ENCODE measurements at regions not wholly inside any gene's neighbourhood (a gene's known extent, or its start where the extent isn't known, plus 50 kb on each side); places are given as distances from the start of the nearest gene placed in this dataset.

- H3K27me3 ChIP-seq (ENCODE audit: control insufficient read depth in 3 of 3, insufficient read depth in 3 of 3, low read length in 3 of 3), result peaks cover 0 to 3% (median 0%) of the 10 kb centered on the region in 3 donors
- H3K4me3 ChIP-seq (ENCODE audit: low read depth in 1 of 3, low read length in 3 of 3), result no peak overlapping the region
- no peak for FAIRE-seq
- no peaks in the 10 kb centered on the region for H3K36me3 ChIP-seq (ENCODE audit: control insufficient read depth in 3 of 3, insufficient read depth in 2 of 3, low read depth in 1 of 3, low read length in 3 of 3)
- peaks cover 3 to 8% of the 10 kb centered on the region in 2 donors for H3K9me3 ChIP-seq (ENCODE audit: control insufficient read depth in 2 of 2, insufficient read depth in 1 of 2, low read depth in 1 of 2, low read length in 1 of 2)
- WGBS, 3 donors, result 90 to 94% (median 93%) methylated on average over 9 to 10 of the region's 10 CpGs
- no peak for DNase-seq
- H3K4me1 ChIP-seq (ENCODE audit: control insufficient read depth in 3 of 3, insufficient read depth in 2 of 3, low read depth in 1 of 3, low read length in 2 of 3), result no peaks in the 10 kb centered on the region
- no peak overlapping the region for H3K27ac ChIP-seq (ENCODE audit: low read depth in 1 of 3, low read length in 2 of 3)
Measured at GRCh38 chr2:239536186-239536585, 135.4 kb upstream of the HDAC4 start.

GRCh38 chr2:239535413-239536144 lies 134.8 kb upstream of the HDAC4 start:
- 76 to 87% (median 86%) methylated on average over 8 of the region's 8 CpGs for WGBS, 3 donors
- no peak overlapping the region for H3K27ac ChIP-seq (ENCODE audit: low read depth in 1 of 3, low read length in 2 of 3)
- H3K36me3 ChIP-seq (ENCODE audit: control insufficient read depth in 3 of 3, insufficient read depth in 2 of 3, low read depth in 1 of 3, low read length in 3 of 3), result no peaks in the 10 kb centered on the region
- H3K4me1 ChIP-seq (ENCODE audit: control insufficient read depth in 3 of 3, insufficient read depth in 2 of 3, low read depth in 1 of 3, low read length in 2 of 3), result no peaks in the 10 kb centered on the region
- peaks cover 0 to 3% (median 2%) of the 10 kb centered on the region in 3 donors for H3K27me3 ChIP-seq (ENCODE audit: control insufficient read depth in 3 of 3, insufficient read depth in 3 of 3, low read length in 3 of 3)
- DNase-seq, result no peak
- H3K9me3 ChIP-seq (ENCODE audit: control insufficient read depth in 2 of 2, insufficient read depth in 1 of 2, low read depth in 1 of 2, low read length in 1 of 2), result peaks cover 3 to 14% of the 10 kb centered on the region in 2 donors
- no peak overlapping the region for H3K4me3 ChIP-seq (ENCODE audit: low read depth in 1 of 3, low read length in 3 of 3)
- FAIRE-seq, result no peak

DNA sequence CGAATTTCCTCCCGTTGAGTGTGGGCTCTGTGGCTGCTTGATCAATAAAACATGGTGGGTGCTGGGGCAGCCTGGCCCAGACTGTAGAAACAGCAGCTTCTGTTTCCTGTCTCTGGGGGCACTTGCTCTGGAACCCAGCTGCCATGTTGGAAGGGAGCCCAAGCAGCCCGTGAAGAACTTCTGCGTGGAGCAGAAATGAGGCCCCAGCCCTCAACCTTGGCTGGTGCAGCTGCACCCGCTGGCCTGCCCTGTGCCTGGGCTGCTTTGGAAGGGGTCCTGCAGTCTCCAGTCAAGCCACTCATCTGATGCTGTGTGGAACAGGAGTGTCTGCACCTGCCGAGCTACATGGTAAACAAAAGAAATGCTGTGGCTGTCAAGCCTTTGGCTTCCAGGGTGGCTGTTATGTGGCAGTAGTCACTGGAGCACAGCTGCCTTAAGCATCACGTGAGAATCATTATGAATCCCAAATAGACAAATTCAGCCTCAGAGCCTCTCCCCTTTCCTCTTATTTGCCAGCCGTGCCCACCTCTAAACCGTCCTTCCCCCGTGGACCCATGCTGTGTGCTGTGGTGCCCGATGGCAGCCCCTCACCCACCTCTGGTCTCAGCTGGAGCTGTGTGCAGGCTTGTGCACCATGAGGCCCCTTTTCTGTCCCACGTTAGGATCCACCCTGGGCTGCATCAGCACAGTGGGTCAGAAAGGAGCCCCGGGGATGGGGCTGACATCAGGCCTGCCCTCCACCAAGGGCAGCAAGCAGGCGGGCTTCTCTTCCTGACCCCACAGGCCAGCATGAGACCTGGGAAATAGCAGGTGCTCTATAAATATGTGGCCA lies 134.0 kb upstream of the HDAC4 start:
- no peak for DNase-seq
- no peak for FAIRE-seq

GRCh38 chr2:239533569-239534316 lies 132.9 kb upstream of the HDAC4 start:
- no peak for DNase-seq
- Histone ChIP-seq H3K4me3 (ENCODE audit: low read depth in 1 of 3, low read length in 3 of 3) (no peak overlapping the region), H3K4me1 (ENCODE audit: control insufficient read depth in 3 of 3, insufficient read depth in 2 of 3, low read depth in 1 of 3, low read length in 2 of 3) (no peaks in the 10 kb centered on the region), H3K36me3 (ENCODE audit: control insufficient read depth in 3 of 3, insufficient read depth in 2 of 3, low read depth in 1 of 3, low read length in 3 of 3) (no peaks in the 10 kb centered on the region), H3K27me3 (ENCODE audit: control insufficient read depth in 3 of 3, insufficient read depth in 3 of 3, low read length in 3 of 3) (peaks cover 0 to 3% (median 3%) of the 10 kb centered on the region in 3 donors), H3K27ac (ENCODE audit: low read depth in 1 of 3, low read length in 2 of 3) (no peak overlapping the region), H3K9me3 (ENCODE audit: control insufficient read depth in 2 of 2, insufficient read depth in 1 of 2, low read depth in 1 of 2, low read length in 1 of 2) (peaks cover 3 to 19% of the 10 kb centered on the region in 2 donors)
- no peak for FAIRE-seq
- WGBS, 3 donors, result 65 to 68% (median 66%) methylated on average over 10 of the region's 10 CpGs

More for the DNA sequence above, 134.0 kb upstream of the HDAC4 start:
- Histone ChIP-seq H3K4me1 (ENCODE audit: control insufficient read depth in 3 of 3, insufficient read depth in 2 of 3, low read depth in 1 of 3, low read length in 2 of 3) (no peaks in the 10 kb centered on the region), H3K27ac (ENCODE audit: low read depth in 1 of 3, low read length in 2 of 3) (no peak overlapping the region), H3K9me3 (ENCODE audit: control insufficient read depth in 2 of 2, insufficient read depth in 1 of 2, low read depth in 1 of 2, low read length in 1 of 2) (peaks cover 3 to 19% of the 10 kb centered on the region in 2 donors), H3K36me3 (ENCODE audit: control insufficient read depth in 3 of 3, insufficient read depth in 2 of 3, low read depth in 1 of 3, low read length in 3 of 3) (no peaks in the 10 kb centered on the region), H3K4me3 (ENCODE audit: low read depth in 1 of 3, low read length in 3 of 3) (no peak overlapping the region), H3K27me3 (ENCODE audit: control insufficient read depth in 3 of 3, insufficient read depth in 3 of 3, low read length in 3 of 3) (peaks cover 0 to 3% (median 3%) of the 10 kb centered on the region in 3 donors)
- WGBS, 3 donors, result 85 to 90% (median 85%) methylated on average over 14 of the region's 14 CpGs

DNA sequence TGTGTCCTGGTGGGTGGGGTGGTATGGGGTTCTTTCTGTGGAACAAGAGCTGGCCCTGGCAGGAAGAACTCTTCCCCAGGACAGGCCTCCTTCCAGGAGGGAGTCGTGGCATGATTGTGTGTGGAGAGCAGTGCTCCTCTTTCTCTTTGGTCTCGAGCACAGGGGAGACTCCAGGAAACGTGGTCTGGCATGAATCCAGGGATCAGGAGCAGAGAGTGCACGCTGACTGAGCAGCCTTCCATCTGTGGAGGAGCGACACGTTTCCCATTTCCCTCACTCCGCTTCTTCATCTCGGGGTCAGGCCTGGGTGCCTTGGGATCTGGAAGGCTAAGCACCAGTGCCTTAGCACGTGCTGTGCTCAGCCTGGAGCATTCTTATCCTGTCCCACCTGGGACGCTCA lies 132.0 kb upstream of the HDAC4 start:
- FAIRE-seq, result no peak
- DNase-seq, result peak in 1 of 2 donors; percentile 18
- 16 to 37% (median 27%) methylated on average over 10 of the region's 10 CpGs for WGBS, 3 donors
- no peaks in the 10 kb centered on the region for H3K4me1 ChIP-seq (ENCODE audit: control insufficient read depth in 3 of 3, insufficient read depth in 2 of 3, low read depth in 1 of 3, low read length in 2 of 3)
- peaks cover 3 to 19% of the 10 kb centered on the region in 2 donors for H3K9me3 ChIP-seq (ENCODE audit: control insufficient read depth in 2 of 2, insufficient read depth in 1 of 2, low read depth in 1 of 2, low read length in 1 of 2)
- peaks cover 0 to 3% (median 3%) of the 10 kb centered on the region in 3 donors for H3K27me3 ChIP-seq (ENCODE audit: control insufficient read depth in 3 of 3, insufficient read depth in 3 of 3, low read length in 3 of 3)
- no peak overlapping the region for H3K4me3 ChIP-seq (ENCODE audit: low read depth in 1 of 3, low read length in 3 of 3)
- H3K36me3 ChIP-seq (ENCODE audit: control insufficient read depth in 3 of 3, insufficient read depth in 2 of 3, low read depth in 1 of 3, low read length in 3 of 3), result no peaks in the 10 kb centered on the region
- H3K27ac ChIP-seq (ENCODE audit: low read depth in 1 of 3, low read length in 2 of 3), result no peak overlapping the region

DNA sequence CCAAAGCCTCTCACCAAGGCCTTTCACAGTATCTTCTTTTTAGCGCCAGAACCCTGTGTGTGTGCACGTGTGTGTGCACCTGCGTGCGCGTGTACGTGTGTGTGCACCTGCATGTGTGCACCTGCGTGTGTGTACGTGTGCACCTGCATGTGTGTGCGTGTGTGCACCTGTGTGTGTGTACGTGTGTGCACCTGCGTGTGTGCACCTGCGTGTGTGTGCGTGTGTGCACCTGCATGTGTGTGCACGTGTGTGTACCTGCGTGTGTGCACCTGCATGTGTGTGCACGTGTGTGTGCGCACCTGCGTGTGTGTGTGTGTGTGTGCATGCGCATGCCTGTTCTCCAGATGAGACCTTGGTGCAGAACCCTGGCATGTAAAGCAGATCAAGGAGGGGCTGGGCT lies 131.4 kb upstream of the HDAC4 start:
- no peaks in the 10 kb centered on the region for H3K4me1 ChIP-seq (ENCODE audit: control insufficient read depth in 3 of 3, insufficient read depth in 2 of 3, low read depth in 1 of 3, low read length in 2 of 3)
- 83 to 89% (median 84%) methylated on average over 19 of the region's 19 CpGs for WGBS, 3 donors
- H3K4me3 ChIP-seq (ENCODE audit: low read depth in 1 of 3, low read length in 3 of 3), result no peak overlapping the region
- no peak overlapping the region for H3K27ac ChIP-seq (ENCODE audit: low read depth in 1 of 3, low read length in 2 of 3)
- DNase-seq, result no peak
- no peaks in the 10 kb centered on the region for H3K36me3 ChIP-seq (ENCODE audit: control insufficient read depth in 3 of 3, insufficient read depth in 2 of 3, low read depth in 1 of 3, low read length in 3 of 3)
- FAIRE-seq, result no peak
- peaks cover 0 to 3% (median 3%) of the 10 kb centered on the region in 3 donors for H3K27me3 ChIP-seq (ENCODE audit: control insufficient read depth in 3 of 3, insufficient read depth in 3 of 3, low read length in 3 of 3)
- H3K9me3 ChIP-seq (ENCODE audit: control insufficient read depth in 2 of 2, insufficient read depth in 1 of 2, low read depth in 1 of 2, low read length in 1 of 2), result peaks cover 3 to 19% of the 10 kb centered on the region in 2 donors

DNA sequence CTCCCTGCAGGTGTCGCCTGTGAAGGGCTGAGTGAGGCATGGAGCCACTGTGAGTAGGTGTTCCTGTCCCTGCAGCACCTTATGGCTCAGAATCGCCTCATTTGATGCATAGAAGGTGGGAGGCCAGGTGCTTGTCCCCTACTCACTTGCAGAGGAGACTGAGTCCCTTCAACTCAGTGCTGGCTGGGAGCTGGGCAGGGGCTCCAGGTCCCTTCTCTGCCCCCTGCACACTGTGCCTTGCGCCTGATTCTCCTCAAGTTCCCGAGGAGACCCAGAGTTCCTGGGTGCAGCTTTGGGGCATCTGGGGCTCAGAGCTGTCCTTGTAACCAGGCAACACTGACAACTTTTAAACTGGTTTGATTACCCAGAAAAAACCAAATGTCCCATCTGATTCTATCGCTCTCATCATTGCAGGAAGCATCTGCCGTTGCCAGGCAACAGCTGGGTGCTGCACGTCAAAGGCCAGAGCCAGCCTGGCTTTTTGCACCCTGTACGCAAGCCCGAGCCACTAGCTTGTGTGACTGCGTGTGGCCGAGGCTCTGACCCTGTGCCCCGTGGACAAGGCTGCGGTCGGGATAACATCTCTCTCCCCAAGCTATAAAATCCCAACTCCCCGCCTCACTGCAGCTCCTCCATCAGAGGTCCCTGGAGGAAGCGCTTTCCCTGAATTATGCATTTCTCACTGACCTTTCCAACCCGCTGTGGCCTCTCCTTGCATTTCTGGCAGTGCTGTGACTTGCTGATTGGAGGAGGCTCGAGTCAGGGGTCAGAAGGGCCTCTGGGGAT lies 130.8 kb upstream of the HDAC4 start:
- FAIRE-seq (no peak), DNase-seq (no peak)
- Histone ChIP-seq H3K27ac (ENCODE audit: low read depth in 1 of 3, low read length in 2 of 3) (no peak overlapping the region), H3K27me3 (ENCODE audit: control insufficient read depth in 3 of 3, insufficient read depth in 3 of 3, low read length in 3 of 3) (peaks cover 0 to 3% (median 3%) of the 10 kb centered on the region in 3 donors), H3K4me3 (ENCODE audit: low read depth in 1 of 3, low read length in 3 of 3) (no peak overlapping the region), H3K4me1 (ENCODE audit: control insufficient read depth in 3 of 3, insufficient read depth in 2 of 3, low read depth in 1 of 3, low read length in 2 of 3) (no peaks in the 10 kb centered on the region), H3K9me3 (ENCODE audit: control insufficient read depth in 2 of 2, insufficient read depth in 1 of 2, low read depth in 1 of 2, low read length in 1 of 2) (peaks cover 3 to 19% of the 10 kb centered on the region in 2 donors), H3K36me3 (ENCODE audit: control insufficient read depth in 3 of 3, insufficient read depth in 2 of 3, low read depth in 1 of 3, low read length in 3 of 3) (no peaks in the 10 kb centered on the region)
- WGBS, 3 donors, result 54 to 63% (median 60%) methylated on average over 18 of the region's 18 CpGs

All from small intestine (tissue), 7 donors.